Erythroblast (primary cell): ENCODE measurements at regions not wholly inside any gene's neighbourhood (a gene's known extent, or its start where the extent isn't known, plus 50 kb on each side); places are given as distances from the start of the nearest gene placed in this dataset.

ENCODE experiments used
- GATA1 ChIP-seq: IDR thresholded peaks from 2 replicates; pipeline ENCODE4 v1.6.1; 2011; ENCODE audit warnings: low read depth, mild to moderate bottlenecking, control low read depth, low read length, moderate library complexity
- POLR2A ChIP-seq: IDR thresholded peaks from 2 replicates; pipeline ENCODE4 v1.6.1; 2011; ENCODE audit warnings: mild to moderate bottlenecking, low read length

DNA sequence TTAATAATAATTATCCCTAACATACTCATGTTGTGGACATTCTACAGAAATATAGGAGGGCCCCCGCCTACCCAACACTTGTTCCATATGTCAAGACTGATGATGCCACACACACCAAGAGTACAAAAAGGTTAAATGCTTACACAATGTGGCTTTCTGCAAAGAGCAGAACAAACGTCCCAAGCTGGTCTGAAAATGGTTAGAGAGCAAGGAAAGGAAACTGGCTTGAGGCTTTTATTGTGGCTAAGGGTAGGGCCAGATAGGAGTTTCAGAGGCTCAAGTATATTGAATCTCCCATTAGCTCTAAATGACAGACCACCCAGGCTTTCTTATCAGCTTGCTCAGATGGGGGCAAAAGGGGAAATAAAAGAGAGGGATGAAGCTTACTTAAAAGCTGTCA lies 134.1 kb upstream of the C1QTNF7 start:
- no peak for TF ChIP-seq POLR2A
- TF ChIP-seq GATA1 = no peak
